Common myeloid progenitor, CD34-positive (primary cell): ENCODE measurements at regions not wholly inside any gene's neighbourhood (a gene's known extent, or its start where the extent isn't known, plus 50 kb on each side); places are given as distances from the start of the nearest gene placed in this dataset.

ENCODE experiments used
- CTCF ChIA-PET: fragments of 350-600 bp; sonication (Branson Sonifier 250); formaldehyde crosslinking; loops from one replicate; lab custom pipeline; 2021; ENCODE audit warnings: antibody characterized with exemption; lab: Charles Lee
- POLR2A ChIA-PET: fragments of 350-600 bp; sonication (Branson Sonifier 250); formaldehyde crosslinking; loops from one replicate; lab custom pipeline; 2021; ENCODE audit warnings: antibody characterized with exemption; lab: Charles Lee
- DNase-seq, 3 donors: peaks; one replicate each; pipeline versions ENCODE4 v3.0.0 to v3.0.0-alpha.2; 2013
- H3K27ac ChIP-seq, 2 experiments: 1 replicate in 1 of 2; 2 replicates in 1 of 2; pipeline ENCODE4 v1.7.0; 2013; ENCODE audit warnings: inconsistent platforms in 2 of 2, low read length in 2 of 2, mild to moderate bottlenecking in 2 of 2, low read depth in 1 of 2, moderate library complexity in 1 of 2; ENCODE audit not compliant: severe bottlenecking in 2 of 2, insufficient read depth in 1 of 2, poor library complexity in 1 of 2
- H3K27me3 ChIP-seq, 5 experiments: replicated peaks in 2 of 5; 1 replicate in 3 of 5; 2 replicates in 2 of 5; pipeline versions ENCODE4 v1.6.1 to v1.7.0; 2013; ENCODE audit warnings: low read length in 4 of 5, mild to moderate bottlenecking in 2 of 5, moderate library complexity in 2 of 5, inconsistent platforms in 1 of 5; ENCODE audit not compliant: insufficient read depth in 5 of 5, control insufficient read depth in 4 of 5
- H3K36me3 ChIP-seq, 4 experiments: 1 replicate in 2 of 4; 2 replicates in 2 of 4; pipeline versions ENCODE4 v1.6.1 to v1.7.0; 2013; ENCODE audit warnings: low read length in 3 of 4, control low read depth in 1 of 4, mild to moderate bottlenecking in 1 of 4; ENCODE audit not compliant: control insufficient read depth in 4 of 4, insufficient read depth in 4 of 4
- H3K4me1 ChIP-seq, 4 experiments: 1 replicate in 3 of 4; 2 replicates in 1 of 4; pipeline versions ENCODE4 v1.6.1 to v1.7.1; 2013; ENCODE audit warnings: low read length in 3 of 4, mild to moderate bottlenecking in 3 of 4, control low read depth in 1 of 4, inconsistent platforms in 1 of 4, moderate library complexity in 1 of 4; ENCODE audit not compliant: control insufficient read depth in 4 of 4, insufficient read depth in 4 of 4; ENCODE audit errors: control extremely low read depth in 1 of 4
- H3K4me3 ChIP-seq, 7 experiments: 1 replicate in 4 of 7; 2 replicates in 3 of 7; pipeline versions ENCODE4 v1.5.1 to v1.7.0; 2013; ENCODE audit warnings: mild to moderate bottlenecking in 7 of 7, low read length in 6 of 7, moderate library complexity in 6 of 7, inconsistent platforms in 2 of 7, low read depth in 2 of 7, control low read depth in 1 of 7; ENCODE audit not compliant: insufficient read depth in 4 of 7, control insufficient read depth in 1 of 7; ENCODE audit errors: extremely low read depth in 1 of 7
- H3K9me3 ChIP-seq, 5 experiments: 1 replicate in 4 of 5; 2 replicates in 1 of 5; pipeline versions ENCODE4 v1.6.1 to v1.7.1; 2013; ENCODE audit warnings: low read length in 4 of 5, mild to moderate bottlenecking in 2 of 5, inconsistent platforms in 1 of 5, low read depth in 1 of 5, moderate library complexity in 1 of 5; ENCODE audit not compliant: control insufficient read depth in 4 of 5, insufficient read depth in 2 of 5; ENCODE audit errors: control extremely low read depth in 1 of 5
- WGBS: methylation state at CpG from one replicate; pipeline ENCODE4 v1.1.5; 2013; ENCODE audit not compliant: insufficient coverage; 5-methylcytosine and 5-hydroxymethylcytosine counted together

DNA sequence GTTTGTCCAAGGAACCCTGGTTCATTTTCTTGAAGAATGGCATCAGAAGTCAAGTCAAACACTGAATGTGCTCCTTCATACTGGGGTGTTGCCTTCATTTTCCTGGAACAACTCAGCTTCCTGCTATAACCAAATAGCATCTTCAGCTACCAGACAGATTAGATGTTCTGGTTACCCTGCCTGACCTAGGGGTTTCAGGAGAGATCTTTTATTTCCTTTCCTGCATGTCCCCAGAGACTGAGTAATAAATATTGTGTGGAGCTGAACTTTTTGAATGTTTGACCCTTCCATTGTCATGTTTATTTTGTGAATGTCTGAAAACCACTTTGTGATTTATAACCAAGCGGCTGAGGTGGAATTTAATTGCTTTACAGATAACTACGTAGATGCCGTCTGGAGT lies 147.1 kb downstream of the IRX1 start:
- ChIA-PET POLR2A (interaction anchor here (0.6 kb wide), 1 partner anchor 482 kb away, joined by 3 read pairs; no protein-coding TSS in a partner anchor), CTCF (interaction anchor here (0.9 kb wide), 1 partner anchor 184 kb away, joined by 3 read pairs; no protein-coding TSS in a partner anchor)
- Histone ChIP-seq H3K27ac (no peak overlapping the region), H3K36me3 (no peaks in the 10 kb centered on the region), H3K4me1 (no peaks in the 10 kb centered on the region), H3K27me3 (no peaks in the 10 kb centered on the region), H3K4me3 (no peak overlapping the region), H3K9me3 (peaks cover 0 to 7% (median 2%) of the 10 kb centered on the region in 5 experiments)
- WGBS, result 80% methylated on average over 3 of the region's 3 CpGs
- no peak for DNase-seq

- CTCF ChIA-PET, result no interaction called here
- 93% methylated on average over 2 of the region's 2 CpGs for WGBS
- Histone ChIP-seq H3K4me3 (no peak overlapping the region), H3K4me1 (no peaks in the 10 kb centered on the region), H3K9me3 (peaks cover 0 to 7% (median 2%) of the 10 kb centered on the region in 5 experiments), H3K36me3 (no peaks in the 10 kb centered on the region), H3K27ac (no peak overlapping the region), H3K27me3 (no peaks in the 10 kb centered on the region)
- no peak for DNase-seq
- POLR2A ChIA-PET, result no interaction called here
Observed at GRCh38 chr5:3751846-3752245, 156.2 kb downstream of the IRX1 start.

GRCh38 chr5:3778000-3778550 lies 182.4 kb downstream of the IRX1 start:
- POLR2A ChIA-PET, result no interaction called here
- peak; percentile 32 to 72 (median 54) for DNase-seq
- no peak overlapping the region for H3K27ac ChIP-seq
- CTCF ChIA-PET, result interaction anchor here (0.9 to 1.3 kb wide), 3 partner anchors 9 to 18 kb away, joined by 3 to 4 read pairs (median 3); no protein-coding TSS in a partner anchor
- H3K4me1 ChIP-seq, result no peaks in the 10 kb centered on the region
- peaks cover 0 to 2% (median 0%) of the 10 kb centered on the region in 5 experiments for H3K9me3 ChIP-seq
- WGBS, result 85% methylated on average over 5 of the region's 6 CpGs
- H3K36me3 ChIP-seq, result no peaks in the 10 kb centered on the region
- H3K27me3 ChIP-seq, result peaks cover 0 to 5% (median 0%) of the 10 kb centered on the region in 5 experiments
- no peak overlapping the region for H3K4me3 ChIP-seq

DNA sequence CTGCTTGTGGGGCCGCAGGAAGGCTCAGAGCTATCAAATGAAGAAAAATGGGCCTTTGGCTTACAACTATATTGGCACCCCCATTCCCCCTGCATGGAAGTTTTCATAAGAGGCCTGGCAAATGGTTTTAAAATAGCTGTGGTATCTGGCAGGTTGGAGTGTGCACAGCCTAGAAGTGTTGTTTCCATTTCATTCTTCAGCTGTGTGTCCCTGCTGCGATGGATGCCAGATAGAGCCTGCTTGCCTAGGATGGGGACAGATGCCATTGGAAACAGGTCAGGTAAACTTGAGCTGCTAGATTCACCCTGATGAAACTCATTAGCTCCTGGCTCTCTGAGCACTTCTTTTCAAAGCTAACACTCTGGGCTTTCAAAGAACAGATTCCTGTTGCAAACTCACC lies 183.3 kb downstream of the IRX1 start:
- 89% methylated on average over 1 of the region's 2 CpGs for WGBS
- H3K4me3 ChIP-seq, result no peak overlapping the region
- H3K36me3 ChIP-seq, result no peaks in the 10 kb centered on the region
- CTCF ChIA-PET, result interaction anchor here (1.3 kb wide), 1 partner anchor 17 kb away, joined by 3 read pairs; no protein-coding TSS in a partner anchor
- no peaks in the 10 kb centered on the region for H3K4me1 ChIP-seq
- peaks cover 0 to 5% (median 0%) of the 10 kb centered on the region in 5 experiments for H3K27me3 ChIP-seq
- POLR2A ChIA-PET, result no interaction called here
- no peak overlapping the region for H3K27ac ChIP-seq
- DNase-seq, result no peak
- H3K9me3 ChIP-seq, result peaks cover 0 to 2% (median 0%) of the 10 kb centered on the region in 5 experiments

GRCh38 chr5:3780278-3780677 lies 184.6 kb downstream of the IRX1 start:
- H3K27me3 ChIP-seq, result peaks cover 0 to 2% (median 0%) of the 10 kb centered on the region in 5 experiments
- H3K4me1 ChIP-seq, result no peaks in the 10 kb centered on the region
- WGBS, result 96% methylated on average over 4 of the region's 7 CpGs
- H3K4me3 ChIP-seq, result no peak overlapping the region
- peaks cover 0 to 2% (median 0%) of the 10 kb centered on the region in 5 experiments for H3K9me3 ChIP-seq
- no peak for DNase-seq
- H3K27ac ChIP-seq, result no peak overlapping the region
- H3K36me3 ChIP-seq, result no peaks in the 10 kb centered on the region
- ChIA-PET CTCF (no interaction called here), POLR2A (no interaction called here)

- no peak for DNase-seq
- 90% methylated on average over 9 of the region's 11 CpGs for WGBS
- H3K4me3 ChIP-seq, result no peak overlapping the region
- H3K27ac ChIP-seq, result no peak overlapping the region
- CTCF ChIA-PET, result no interaction called here
- H3K36me3 ChIP-seq, result no peaks in the 10 kb centered on the region
- POLR2A ChIA-PET, result no interaction called here
- H3K9me3 ChIP-seq, result peaks cover 0 to 2% (median 0%) of the 10 kb centered on the region in 5 experiments
- peaks cover 0 to 4% (median 0%) of the 10 kb centered on the region in 5 experiments for H3K27me3 ChIP-seq
- no peaks in the 10 kb centered on the region for H3K4me1 ChIP-seq
Observed at GRCh38 chr5:3780907-3781306, 185.3 kb downstream of the IRX1 start.

DNA sequence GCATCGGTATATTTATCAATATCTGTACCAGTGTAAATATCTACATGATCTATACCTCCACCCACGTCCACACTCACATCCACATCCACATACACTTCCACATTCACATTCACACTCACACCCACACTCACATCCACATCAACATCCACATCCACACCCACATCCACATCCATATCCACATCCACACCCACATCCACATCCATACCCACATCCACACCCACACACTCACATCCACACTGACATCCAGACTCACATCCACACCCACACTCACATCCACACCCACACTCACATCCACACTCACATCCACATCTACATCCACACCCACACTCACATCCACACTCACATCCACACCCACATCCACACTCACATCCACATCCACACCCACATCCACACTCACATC lies 189.2 kb downstream of the IRX1 start:
- DNase-seq, result no peak
- H3K36me3 ChIP-seq, result no peaks in the 10 kb centered on the region
- no peaks in the 10 kb centered on the region for H3K4me1 ChIP-seq
- H3K27ac ChIP-seq, result no peak overlapping the region
- H3K9me3 ChIP-seq, result peaks cover 0 to 2% (median 0%) of the 10 kb centered on the region in 5 experiments
- WGBS, result 100% methylated on average over 1 of the region's 2 CpGs
- ChIA-PET POLR2A (no interaction called here), CTCF (no interaction called here)
- no peak overlapping the region for H3K4me3 ChIP-seq
- H3K27me3 ChIP-seq, result peaks cover 0 to 30% (median 3%) of the 10 kb centered on the region in 5 experiments
